Upper lobe of left lung (tissue), 6 donors: ENCODE measurements at regions not wholly inside any gene's neighbourhood (a gene's known extent, or its start where the extent isn't known, plus 50 kb on each side); places are given as distances from the start of the nearest gene placed in this dataset.

Experiments
- ATAC-seq, 2 donors: fragments of 200-7000 bp; cut with Tn5 transposase; one replicate each; pipeline ENCODE4 v1.9.1; 2022; ENCODE audit warnings: mild to moderate bottlenecking in 2 of 2, moderate library complexity in 2 of 2; ENCODE audit not compliant: low FRiP score in 2 of 2
- DNase-seq, 2 donors: peaks; one replicate each; pipeline ENCODE4 v3.0.0-alpha.2; 2019 to 2020
- H3K27ac ChIP-seq, 4 donors: fragments of 200-600 bp; sonication (generic); one replicate each; pipeline ENCODE4 v1.5.1; 2016 to 2019
- H3K27me3 ChIP-seq, 4 donors: fragments of 200-600 bp; sonication (generic); one replicate each; pipeline ENCODE4 v1.5.1; 2017 to 2019
- H3K36me3 ChIP-seq, 4 donors: fragments of 200-600 bp; sonication (generic); one replicate each; pipeline ENCODE4 v1.5.1; 2016 to 2019
- H3K4me1 ChIP-seq, 4 donors: fragments of 200-600 bp; sonication (generic); one replicate each; pipeline ENCODE4 v1.5.1; 2018 to 2019
- H3K4me3 ChIP-seq, 4 donors: fragments of 200-600 bp; sonication (generic); one replicate each; pipeline ENCODE4 v1.5.1; 2017 to 2019; ENCODE audit warnings: mild to moderate bottlenecking in 2 of 4, moderate library complexity in 1 of 4
- H3K9me3 ChIP-seq, 4 donors: fragments of 200-600 bp; sonication (generic); one replicate each; pipeline ENCODE4 v1.5.1; 2018 to 2019
- EP300 ChIP-seq, 4 donors: sonication (generic); formaldehyde crosslinking; IDR thresholded peaks; one replicate each; pipeline ENCODE4 v1.5.1; 2017; ENCODE audit warnings: antibody characterized with exemption in 4 of 4, control low read depth in 2 of 4
- POLR2A ChIP-seq, 4 donors: fragments of 450-650 bp; IDR thresholded peaks; one replicate each; pipeline ENCODE4 v1.5.1; 2016 to 2017; ENCODE audit warnings: antibody characterized with exemption in 4 of 4, mild to moderate bottlenecking in 2 of 4
- POLR2AphosphoS5 ChIP-seq, 2 donors: sonication (generic); formaldehyde crosslinking; IDR thresholded peaks; one replicate each; pipeline ENCODE4 v1.5.1; 2017; ENCODE audit warnings: antibody characterized with exemption in 2 of 2
- WGBS, 2 donors: methylation state at CpG; one replicate each; pipeline ENCODE4 v1.1.5; 2017 to 2018; 5-methylcytosine and 5-hydroxymethylcytosine counted together
- TF ChIP-seq, protein P1 (sequence below), 6 experiments: fragments of 450-650 bp in 4 of 6; fragments of 200-600 bp in 2 of 6; sonication (generic) in 2 of 6; IDR thresholded peaks; one replicate each; pipeline ENCODE4 v1.5.1; 2016 to 2019; ENCODE audit warnings: antibody characterized with exemption in 6 of 6
- donor health status: DM: no; HTN: no; CAD: no; lungs with moderate emphysema.
- donor health status: DM: no; HTN: yes; CAD: no; lungs with severe emphysema.

DNA sequence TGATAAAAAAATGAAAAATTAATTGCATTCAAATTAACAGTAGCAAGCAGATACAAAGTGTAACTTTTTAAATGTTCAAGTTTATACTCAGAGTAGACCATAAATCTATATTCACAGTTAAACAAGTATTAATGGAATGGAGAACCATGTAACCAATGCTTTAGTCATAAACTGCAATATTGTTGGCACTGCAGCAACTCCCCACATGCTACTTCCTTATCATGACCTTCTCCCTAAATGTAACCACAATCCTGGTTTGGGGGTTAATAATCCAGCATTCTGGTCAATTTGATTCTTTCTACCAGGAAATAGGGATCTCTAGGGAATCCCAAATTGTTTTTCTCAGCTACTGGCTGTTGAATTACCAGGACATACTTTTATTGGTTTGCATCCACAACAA, 223.9 kb upstream of the DCAF8L1 start:
- no peak for DNase-seq
- no peaks in the 10 kb centered on the region for H3K4me1 ChIP-seq
- ATAC-seq = no peak
- H3K27ac ChIP-seq = no peak overlapping the region
- TF ChIP-seq POLR2A (IDR thresholded peaks at IDR 0.05) = no peak
- H3K27me3 ChIP-seq = no peaks in the 10 kb centered on the region
- no peak overlapping the region for H3K4me3 ChIP-seq
- H3K36me3 ChIP-seq = no peaks in the 10 kb centered on the region
- no peaks in the 10 kb centered on the region for H3K9me3 ChIP-seq

DNA sequence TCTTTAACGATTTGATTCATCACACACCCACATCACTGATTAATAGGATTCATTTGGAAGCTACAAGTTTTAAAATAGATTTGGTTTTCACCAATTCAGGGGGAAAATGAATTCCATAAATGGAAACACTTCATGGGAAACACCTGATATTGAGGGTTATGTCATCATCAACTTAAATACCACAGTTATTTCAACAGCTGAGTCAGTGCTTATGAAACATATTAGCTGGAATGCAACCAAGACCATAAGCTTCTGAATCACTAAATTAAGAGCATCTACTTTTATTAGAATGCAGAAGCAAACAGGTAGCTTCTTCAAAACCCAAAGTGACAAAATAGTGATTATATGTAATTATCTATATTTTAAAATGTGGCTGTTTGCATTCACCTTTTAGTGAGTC, 207.8 kb upstream of the DCAF8L1 start:
- 81 to 83% methylated on average over 1 of the region's 1 CpG for WGBS, 2 donors
- no peak overlapping the region for H3K4me3 ChIP-seq
- no peaks in the 10 kb centered on the region for H3K9me3 ChIP-seq
- TF ChIP-seq EP300 (IDR thresholded peaks at IDR 0.05) = no peak
- TF ChIP-seq, protein P1, sequence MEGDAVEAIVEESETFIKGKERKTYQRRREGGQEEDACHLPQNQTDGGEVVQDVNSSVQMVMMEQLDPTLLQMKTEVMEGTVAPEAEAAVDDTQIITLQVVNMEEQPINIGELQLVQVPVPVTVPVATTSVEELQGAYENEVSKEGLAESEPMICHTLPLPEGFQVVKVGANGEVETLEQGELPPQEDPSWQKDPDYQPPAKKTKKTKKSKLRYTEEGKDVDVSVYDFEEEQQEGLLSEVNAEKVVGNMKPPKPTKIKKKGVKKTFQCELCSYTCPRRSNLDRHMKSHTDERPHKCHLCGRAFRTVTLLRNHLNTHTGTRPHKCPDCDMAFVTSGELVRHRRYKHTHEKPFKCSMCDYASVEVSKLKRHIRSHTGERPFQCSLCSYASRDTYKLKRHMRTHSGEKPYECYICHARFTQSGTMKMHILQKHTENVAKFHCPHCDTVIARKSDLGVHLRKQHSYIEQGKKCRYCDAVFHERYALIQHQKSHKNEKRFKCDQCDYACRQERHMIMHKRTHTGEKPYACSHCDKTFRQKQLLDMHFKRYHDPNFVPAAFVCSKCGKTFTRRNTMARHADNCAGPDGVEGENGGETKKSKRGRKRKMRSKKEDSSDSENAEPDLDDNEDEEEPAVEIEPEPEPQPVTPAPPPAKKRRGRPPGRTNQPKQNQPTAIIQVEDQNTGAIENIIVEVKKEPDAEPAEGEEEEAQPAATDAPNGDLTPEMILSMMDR (IDR thresholded peaks at IDR 0.05) = no peak
- no peak for TF ChIP-seq POLR2AphosphoS5 (IDR thresholded peaks at IDR 0.05)
- no peak for TF ChIP-seq POLR2A (IDR thresholded peaks at IDR 0.05)
- no peaks in the 10 kb centered on the region for H3K27me3 ChIP-seq
- DNase-seq (no peak), ATAC-seq (no peak)
- H3K36me3 ChIP-seq = no peaks in the 10 kb centered on the region
- no peak overlapping the region for H3K27ac ChIP-seq
- no peaks in the 10 kb centered on the region for H3K4me1 ChIP-seq

DNA sequence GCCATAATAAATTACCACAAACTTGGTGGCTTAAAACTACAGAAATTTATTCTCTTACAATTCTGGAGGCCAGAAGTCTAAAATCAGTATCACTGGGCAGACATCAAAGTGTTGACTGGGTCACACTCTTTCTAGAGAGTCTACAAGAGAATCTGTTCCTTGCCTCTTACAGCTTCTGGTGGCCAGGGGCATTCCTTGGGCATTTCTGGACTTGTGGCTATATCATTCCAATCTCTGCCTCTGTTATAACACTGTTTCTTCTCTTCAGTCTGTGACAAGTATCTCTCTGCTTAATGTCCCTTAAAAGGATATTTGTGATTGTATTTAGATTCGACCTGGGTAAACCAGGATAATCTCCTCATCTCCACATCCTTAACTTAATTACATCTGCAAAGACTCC, 207.3 kb upstream of the DCAF8L1 start:
- WGBS, 2 donors = 26 to 41% methylated on average over 1 of the region's 1 CpG
- Histone ChIP-seq H3K36me3 (no peaks in the 10 kb centered on the region), H3K4me1 (no peaks in the 10 kb centered on the region), H3K27me3 (no peaks in the 10 kb centered on the region), H3K4me3 (no peak overlapping the region), H3K27ac (no peak overlapping the region), H3K9me3 (no peaks in the 10 kb centered on the region)
- ATAC-seq (no peak), DNase-seq (no peak)
- TF ChIP-seq EP300 (IDR thresholded peaks at IDR 0.05) (no peak), POLR2A (IDR thresholded peaks at IDR 0.05) (no peak), POLR2AphosphoS5 (IDR thresholded peaks at IDR 0.05) (no peak)
- TF ChIP-seq, protein P1 (IDR thresholded peaks at IDR 0.05) = no peak

DNA sequence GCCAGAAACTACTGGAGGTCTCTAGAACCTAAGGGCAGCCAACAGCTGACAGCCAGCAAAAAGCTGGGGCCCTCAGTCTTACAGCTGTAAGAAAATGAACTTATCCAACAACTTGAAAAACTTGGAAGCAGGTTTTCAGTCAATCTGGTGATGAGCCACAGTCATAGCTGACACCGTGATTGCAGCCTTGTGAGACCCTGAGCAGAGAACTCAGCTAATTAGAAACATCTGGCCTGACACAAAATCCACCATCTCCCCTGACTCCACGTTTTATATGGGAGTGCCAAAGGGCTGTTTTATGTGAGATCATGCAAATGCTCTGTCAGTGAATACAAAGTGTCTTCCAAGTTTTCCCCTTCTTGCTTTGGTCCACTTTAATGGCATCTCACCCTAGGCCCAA, 198.8 kb upstream of the DCAF8L1 start:
- Histone ChIP-seq H3K9me3 (no peaks in the 10 kb centered on the region), H3K27me3 (no peaks in the 10 kb centered on the region), H3K27ac (no peak overlapping the region), H3K36me3 (no peaks in the 10 kb centered on the region), H3K4me1 (no peaks in the 10 kb centered on the region), H3K4me3 (no peak overlapping the region)
- TF ChIP-seq POLR2AphosphoS5 (IDR thresholded peaks at IDR 0.05) (no peak), POLR2A (IDR thresholded peaks at IDR 0.05) (no peak), EP300 (IDR thresholded peaks at IDR 0.05) (no peak)
- TF ChIP-seq, protein P1 (IDR thresholded peaks at IDR 0.05) = no peak
- ATAC-seq (no peak), DNase-seq (no peak)
- whole genome bisulfite sequencing, 2 donors = 48 to 60% methylated on average over 2 of the region's 2 CpGs

DNA sequence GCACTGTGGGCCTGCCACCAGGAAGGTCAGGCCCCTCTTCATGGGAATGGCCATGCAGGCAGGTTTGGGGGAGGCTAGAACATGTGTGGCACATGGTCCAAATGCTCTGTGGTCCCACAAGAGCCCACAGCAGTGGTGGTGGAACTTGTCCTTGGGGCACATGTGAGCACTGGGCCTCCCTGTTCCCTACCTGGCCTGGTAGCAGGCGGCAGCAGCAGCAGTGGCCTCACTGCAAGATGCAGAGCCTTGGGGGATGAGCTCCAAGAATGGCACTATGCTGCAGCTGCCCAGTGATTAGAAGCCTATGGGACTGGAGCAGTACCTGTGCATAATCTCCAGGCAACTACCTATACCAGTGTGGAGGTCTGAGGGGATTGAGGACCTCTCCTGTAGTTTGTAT, 197.0 kb upstream of the DCAF8L1 start:
- Histone ChIP-seq H3K4me1 (no peaks in the 10 kb centered on the region), H3K4me3 (no peak overlapping the region), H3K9me3 (no peaks in the 10 kb centered on the region), H3K27ac (no peak overlapping the region), H3K36me3 (no peaks in the 10 kb centered on the region), H3K27me3 (no peaks in the 10 kb centered on the region)
- DNase-seq (no peak), ATAC-seq (peak in 1 of 2 donors; percentile 19)
- WGBS, 2 donors = 75% methylated on average over 1 of the region's 1 CpG; no CpG with 5 or more reads in 1 of the 2 donors
- no peak for TF ChIP-seq POLR2A (IDR thresholded peaks at IDR 0.05)
- TF ChIP-seq, protein P1 (IDR thresholded peaks at IDR 0.05) = no peak
- TF ChIP-seq POLR2AphosphoS5 (IDR thresholded peaks at IDR 0.05) = no peak
- no peak for TF ChIP-seq EP300 (IDR thresholded peaks at IDR 0.05)
